Activated CD4-positive, CD25-positive, alpha-beta regulatory T cell (primary cell): ENCODE measurements at regions not wholly inside any gene's neighbourhood (a gene's known extent, or its start where the extent isn't known, plus 50 kb on each side); places are given as distances from the start of the nearest gene placed in this dataset.

Experiments used
- DNase-seq, 4 experiments: peaks; one replicate each; lab custom pipeline; 2025; lab: John Stamatoyannopoulos, UW

DNA sequence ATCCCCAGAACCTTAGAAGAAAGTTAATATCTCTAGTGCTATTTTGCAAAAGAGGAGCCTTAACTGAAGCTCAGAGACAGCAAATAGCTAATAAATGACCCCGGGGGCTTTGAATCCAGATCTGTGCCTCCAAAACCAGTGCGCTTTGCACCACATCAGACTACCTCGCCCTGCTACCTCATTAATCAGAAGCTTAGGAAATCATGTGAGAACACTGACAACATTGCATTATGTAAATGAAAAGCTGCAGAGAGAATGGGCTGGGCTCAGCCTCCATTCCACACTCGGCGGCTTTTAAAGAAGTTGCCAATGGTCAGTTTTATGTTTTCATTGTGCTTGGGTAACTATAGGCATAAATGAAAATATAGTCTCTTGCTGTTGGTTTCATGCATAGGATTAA, 54.0 kb upstream of the STMND1 start:
- DNase-seq = no peak

DNA sequence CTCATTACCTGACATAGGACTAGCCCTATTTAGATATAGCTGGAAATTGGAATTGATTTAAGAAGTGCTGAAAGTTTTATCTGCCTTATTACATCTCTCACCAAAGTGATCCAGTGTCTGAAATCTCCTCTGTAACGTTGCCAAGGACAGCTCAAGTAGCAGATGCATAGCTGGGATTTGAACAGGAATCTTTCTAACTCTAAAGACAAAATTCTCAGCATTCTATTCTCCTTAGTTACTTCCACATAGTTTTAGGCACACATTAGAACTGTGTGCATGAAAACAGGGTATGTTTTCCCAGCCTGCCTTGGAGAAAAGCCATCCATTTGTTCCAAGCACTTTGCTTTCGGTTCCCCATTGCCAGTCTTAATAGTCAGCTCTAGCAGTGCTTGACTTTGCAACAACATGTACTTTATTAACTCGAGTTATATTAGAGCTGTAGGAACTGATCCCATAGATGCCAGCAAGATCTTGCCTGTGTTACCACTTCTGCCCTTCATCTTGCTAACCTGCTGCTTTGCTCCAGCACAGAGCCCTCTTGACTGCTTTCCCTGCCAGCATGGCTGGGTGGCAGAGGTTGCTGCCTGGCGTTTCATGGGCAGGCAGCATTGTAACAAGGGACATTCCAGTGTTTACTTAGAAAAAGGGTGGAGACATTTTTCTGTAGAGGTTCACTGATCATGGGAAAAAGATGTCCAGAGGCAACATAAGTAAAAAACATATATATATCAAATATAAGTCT, 56.1 kb upstream of the STMND1 start:
- no peak for DNase-seq

DNA sequence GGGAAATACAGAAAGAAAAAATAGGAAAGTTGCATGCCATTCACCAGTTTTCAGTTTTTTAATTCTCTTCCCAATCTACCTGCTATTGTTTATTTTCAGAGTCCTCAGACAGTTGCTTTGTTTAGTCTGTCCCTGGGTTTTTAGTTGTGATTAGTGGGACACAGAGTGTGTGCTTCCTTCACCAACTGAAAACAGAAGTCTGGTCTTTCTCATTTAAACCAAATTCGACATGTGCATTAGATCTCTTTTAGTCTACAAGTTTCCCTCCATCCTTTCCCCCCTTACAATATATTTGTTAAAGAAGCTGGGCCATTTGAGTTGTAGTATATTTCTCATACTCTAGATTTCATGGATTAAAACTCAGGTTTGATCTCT, 58.7 kb upstream of the STMND1 start:
- no peak for DNase-seq

DNA sequence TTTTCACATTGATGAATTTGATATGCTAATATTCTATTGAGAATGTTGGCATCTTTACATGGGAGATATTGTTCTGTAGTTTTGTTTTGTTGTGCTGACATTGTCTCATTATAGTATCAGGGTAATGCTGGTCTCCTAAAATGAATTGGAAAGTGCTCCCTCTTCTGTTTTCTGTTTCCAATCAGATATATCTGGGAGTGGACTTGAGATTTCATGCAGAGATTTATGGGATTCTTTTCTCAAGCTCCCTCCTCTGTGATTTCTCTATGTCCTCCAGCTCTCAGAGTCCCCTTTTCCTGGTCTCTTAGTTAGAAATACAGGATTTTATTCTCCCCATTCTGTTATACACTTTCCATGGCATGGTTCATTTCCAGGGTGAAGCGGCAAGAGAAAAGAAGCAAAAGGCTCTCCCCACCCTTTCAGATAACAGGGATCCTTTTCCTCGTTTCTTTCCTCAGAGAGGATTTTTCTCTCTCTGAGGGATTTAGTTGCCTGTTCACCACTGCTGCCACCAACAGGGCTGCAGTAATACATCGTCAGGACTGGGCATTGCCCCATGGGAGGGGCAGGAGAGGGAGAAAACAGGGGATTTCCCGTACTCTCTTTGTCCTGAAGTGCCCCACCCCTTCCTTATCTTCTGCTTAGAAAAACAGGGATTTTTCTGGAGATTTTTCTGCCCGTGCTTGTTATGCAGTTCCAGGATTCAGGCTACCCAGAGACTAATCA, 59.3 kb upstream of the STMND1 start:
- no peak for DNase-seq

DNA sequence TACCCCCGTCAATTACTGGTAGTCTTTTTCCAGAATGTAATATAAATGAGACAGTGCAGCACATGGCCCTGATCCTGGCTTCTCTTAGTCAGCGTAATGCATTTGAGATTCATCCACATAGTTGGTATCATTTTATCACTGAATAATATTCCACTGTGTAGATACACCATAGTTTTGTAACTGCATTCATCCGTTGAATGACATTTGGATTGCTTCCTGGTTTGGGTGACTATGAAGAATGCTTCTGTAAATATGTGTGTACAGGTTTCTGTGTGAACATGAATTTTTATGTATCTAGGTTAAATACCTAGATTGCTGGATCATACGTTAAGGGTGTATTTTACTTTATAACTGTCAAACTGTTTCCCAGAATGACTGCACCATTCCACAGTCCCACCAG, 62.6 kb upstream of the STMND1 start:
- no peak for DNase-seq

DNA sequence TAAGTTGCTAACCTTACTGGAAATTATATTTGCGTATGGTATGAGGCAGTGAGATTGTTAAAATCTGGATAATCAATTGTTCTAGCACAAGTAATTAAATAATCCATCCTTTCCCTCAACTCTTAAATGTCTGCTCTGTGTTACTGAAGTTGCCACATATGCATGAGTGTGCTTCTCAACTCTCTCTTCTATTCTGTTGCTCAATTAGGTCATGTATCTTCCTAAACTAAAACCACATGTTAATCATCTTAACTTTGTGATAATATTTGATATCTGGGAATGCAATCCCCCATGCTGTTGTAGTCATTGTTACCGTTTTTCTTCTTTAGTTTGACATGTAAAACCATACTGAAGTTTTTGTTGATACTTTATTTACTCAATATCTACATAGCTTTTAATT, 63.5 kb upstream of the STMND1 start:
- no peak for DNase-seq

DNA sequence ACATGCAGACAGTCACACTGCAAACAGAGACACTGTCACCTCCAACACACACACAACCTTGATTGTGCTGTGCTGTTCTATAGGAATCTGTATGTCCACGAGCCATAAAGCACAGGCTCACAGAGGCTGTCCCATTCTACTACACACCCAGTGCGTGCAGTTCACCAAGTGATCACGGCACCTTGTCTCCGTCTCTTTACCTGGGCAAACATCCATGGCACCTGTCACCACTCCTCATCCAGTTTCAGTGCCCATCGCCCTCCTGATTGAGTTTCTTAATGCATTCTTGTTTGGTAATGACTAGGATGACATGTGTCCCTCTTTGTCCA, 65.8 kb upstream of the STMND1 start:
- DNase-seq = no peak

DNA sequence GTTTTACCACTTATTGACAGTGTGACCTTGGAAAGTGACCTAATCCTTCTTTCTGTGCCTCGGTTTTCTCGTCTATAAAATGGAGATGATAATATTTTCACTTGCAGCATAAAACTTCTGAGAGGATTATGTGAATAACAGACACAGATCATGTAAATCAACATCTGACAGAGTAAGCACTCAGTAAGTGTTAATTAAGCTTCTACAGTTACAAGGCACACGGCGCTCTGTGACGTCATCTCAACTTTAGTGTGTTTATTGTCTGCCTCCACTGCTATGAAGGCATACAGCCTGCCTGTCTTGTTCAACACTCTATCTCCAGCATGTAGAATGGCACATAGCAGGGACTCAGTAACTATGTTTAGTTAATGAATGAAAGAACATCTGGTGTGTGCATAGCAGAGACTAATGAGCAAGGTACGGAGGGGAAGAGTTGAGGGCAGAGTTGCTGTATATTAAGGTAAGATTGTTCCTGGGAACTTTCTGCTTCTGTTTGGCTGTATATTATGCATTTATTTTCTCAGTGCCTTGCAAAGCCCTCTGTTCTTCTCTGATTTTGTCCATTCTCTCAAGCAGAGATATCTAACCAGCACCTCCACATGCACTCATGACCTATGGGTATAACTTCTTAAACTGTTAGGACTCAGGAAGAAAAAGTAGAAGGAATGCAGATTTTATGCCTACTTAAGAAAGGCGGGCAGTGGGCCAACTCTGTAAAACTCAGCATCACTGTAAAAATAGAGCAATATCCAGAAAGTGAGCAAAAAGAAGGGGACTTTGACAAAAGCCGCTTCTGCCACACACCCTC, 66.4 kb upstream of the STMND1 start:
- no peak for DNase-seq

DNA sequence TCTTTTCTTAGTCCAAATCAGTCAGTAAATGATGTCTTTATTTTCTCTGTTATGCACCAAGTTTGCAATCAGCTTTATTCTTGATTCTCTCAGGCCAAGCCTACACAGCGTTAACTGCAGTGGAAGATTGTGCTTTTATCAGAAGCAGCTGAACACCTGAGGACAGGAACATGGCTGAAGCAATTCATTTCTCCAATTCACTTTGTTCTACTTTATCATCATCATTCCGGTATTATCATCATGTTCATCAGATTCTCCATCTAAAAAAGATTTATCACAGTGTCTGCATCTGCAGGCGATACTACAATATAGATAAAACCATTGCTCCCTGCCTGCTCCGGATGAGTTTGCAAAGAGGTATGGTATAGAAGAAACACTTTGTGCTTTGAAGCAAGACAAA, 68.1 kb upstream of the STMND1 start:
- no peak for DNase-seq

DNA sequence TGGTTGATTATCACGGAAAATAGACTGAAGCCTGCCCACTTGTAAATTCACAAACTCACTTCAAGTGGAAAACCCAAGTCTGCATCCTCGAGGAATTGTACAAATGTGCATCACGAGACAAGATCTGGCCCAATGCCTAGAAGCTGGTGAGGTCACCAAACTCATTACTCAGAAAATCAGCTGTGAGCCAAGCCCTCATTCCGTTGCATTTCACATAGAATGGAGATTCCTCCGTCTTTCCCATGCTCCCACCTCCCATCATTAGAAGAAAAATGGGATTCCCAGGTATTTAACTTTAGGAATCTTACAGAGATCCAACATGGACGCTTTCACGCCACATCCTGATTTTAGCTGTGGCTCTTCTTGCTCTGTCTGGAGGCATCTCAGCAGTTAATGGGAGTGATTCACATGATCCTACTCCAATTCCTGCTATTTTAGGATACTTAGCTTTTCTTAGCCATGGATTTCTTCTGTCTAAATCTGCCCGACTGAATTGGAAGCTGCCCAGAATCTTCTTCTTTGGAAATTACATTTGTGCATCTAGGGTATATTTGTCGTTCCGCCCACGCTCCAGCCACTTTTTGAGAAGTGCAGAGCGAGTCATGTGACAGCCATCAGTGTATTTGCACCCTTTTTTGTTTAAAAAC, 68.7 kb upstream of the STMND1 start:
- DNase-seq = no peak

DNA sequence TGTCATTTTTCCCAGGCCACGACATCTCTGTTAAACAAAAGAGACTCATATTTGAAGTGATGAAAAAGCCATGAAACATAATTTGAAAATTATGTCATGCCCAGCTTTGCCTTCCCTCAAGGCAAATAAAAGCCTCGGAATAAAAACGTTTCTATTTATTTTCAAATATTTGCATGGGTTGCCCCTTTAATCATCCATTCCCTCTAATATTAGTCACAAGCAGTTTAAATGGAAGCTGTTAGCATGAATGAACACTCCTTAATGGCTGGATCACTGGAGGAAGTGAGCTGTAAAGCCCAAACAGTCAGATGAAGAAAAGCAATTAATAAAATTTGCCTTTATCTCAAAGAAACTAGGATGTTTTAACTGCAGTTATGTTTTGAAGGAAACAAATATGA, 69.3 kb upstream of the STMND1 start:
- DNase-seq = no peak

DNA sequence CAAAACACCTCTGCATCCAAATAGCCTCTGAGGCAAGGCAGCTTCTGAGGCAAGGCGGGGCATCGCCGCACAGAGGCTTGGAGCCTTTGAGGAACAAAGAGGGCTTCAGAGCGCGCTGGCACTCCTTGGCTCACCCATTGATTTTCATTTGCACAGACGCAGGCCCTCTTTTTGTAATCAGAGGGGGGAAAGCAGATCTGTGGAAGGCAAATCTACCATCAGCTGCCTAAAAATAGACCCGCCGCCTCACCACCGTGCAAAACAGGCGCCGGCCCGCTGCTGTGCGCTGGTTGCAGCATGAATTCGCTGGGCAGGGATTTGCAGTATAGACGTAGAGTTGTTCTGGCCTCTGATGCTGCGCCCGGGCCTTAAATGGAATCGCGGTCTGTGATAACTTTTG, 69.9 kb upstream of the STMND1 start:
- DNase-seq = no peak

DNA sequence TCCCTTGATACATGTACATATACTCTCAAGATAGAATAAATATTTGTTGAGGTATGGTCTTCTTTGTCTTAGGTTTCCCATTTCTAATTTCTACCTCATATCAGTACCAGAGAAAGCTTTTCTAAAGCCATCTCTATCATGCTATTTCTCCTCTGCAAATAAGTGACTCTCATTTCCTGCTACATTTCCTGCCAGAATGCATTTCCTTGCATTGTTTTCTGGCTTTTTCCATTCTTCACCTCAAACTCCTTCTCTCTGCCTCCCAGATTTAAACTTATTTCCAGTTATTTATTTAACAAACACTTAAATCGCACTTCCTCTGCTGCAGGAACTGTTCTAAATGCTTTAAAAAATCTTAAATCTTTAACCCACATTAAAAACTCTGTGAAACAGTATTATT, 74.4 kb upstream of the STMND1 start:
- DNase-seq = no peak

DNA sequence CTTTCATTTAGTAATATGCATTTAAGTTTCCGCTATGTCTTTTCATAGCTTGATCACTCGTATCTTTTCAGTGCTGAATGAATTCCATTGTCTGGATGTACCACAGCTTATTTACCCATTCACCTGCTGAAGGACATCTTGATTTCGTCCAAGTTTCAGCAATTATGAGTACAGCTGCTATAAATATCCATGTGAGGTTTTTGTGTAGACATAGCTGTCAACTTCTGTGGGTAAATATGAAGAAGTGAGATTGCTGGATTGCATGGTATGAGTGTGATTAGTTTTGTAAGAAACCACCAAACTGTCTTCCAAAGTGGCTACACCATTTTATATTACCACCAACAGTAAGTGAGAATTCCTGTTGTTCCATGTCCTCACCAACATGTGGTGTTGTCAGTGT, 79.2 kb upstream of the STMND1 start:
- DNase-seq = no peak

DNA sequence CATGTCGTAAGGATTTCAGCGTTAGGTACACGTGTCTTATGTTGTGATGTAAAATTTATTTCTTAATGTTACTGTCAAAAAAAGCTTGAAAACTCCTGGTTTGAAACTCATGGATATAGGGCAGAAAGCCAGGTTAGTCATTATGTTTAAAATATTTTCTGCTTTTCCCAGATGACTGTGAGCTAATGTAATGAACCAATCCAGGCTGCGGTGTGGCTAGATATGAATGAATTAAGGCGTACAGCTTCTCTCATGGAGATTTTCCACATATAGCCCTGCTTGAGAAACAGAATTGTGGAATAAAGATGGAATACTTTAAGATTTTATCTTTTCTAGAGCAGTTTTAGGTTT, 80.3 kb upstream of the STMND1 start:
- no peak for DNase-seq

DNA sequence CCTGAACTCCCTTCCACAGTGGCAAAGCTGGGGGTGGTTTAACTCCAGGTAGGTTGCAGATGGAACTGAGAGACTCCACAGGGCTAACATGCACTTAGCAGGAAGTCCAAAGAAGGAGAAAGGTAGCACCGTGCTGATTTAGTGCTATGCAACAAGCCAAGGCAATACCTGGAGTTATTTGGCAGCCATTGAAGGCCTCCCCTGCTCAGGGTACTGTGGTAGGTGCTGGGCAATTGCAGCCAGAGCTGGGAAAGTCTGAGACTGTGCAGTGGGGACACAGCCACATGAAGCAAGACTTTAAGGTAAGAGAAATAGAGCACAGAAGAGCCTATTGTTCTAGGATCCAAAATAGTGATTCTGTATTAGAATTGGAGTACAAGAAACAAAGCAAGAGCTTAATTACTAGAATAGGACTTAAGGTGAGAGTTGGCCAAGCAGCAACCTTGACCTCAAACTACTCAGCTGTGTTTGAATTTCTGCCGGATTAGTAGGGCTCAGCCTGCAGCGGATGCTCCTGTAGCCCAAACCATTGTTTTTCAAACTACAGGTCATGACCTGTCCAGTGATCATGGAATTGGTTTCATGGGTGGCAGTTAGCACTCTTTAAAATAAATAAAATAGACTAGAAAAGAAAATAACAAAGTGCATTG, 80.8 kb upstream of the STMND1 start:
- no peak for DNase-seq

DNA sequence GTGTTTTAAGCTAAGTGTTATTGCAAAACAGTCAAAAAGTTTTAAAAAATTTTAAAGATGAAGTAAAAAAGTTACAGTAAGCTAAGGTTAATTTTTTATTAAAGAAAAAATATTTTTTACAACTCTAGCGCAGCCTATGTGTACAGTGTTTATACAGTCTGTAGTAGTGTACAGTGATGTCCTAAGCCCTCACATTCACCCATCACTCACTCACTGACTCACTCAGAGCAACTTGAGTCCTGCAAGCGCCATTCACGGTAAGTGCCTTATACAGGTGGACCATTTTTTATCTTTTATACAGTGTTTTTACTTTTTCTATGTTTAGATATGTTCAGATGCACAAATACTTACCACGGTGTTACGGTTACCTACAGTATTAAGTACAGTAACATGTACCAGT, 83.4 kb upstream of the STMND1 start:
- no peak for DNase-seq

DNA sequence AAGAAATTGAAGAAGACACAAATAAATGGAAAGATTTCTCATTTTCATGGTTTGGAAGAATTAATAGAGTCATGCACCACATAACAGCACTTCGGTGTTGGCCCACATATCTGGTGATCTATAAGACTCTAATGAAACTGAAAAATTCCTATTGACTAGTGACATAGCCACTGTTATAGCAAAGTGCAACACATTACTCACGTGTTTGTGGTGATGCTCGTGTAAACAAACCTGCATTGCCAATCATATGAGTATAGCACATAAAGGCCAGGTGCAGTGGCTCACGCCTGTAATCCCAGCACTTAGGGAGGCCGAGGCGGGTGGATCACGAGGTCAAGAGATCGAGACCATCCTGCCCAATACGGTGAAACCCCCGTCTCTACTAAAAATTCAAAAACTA, 84.4 kb upstream of the STMND1 start:
- no peak for DNase-seq

DNA sequence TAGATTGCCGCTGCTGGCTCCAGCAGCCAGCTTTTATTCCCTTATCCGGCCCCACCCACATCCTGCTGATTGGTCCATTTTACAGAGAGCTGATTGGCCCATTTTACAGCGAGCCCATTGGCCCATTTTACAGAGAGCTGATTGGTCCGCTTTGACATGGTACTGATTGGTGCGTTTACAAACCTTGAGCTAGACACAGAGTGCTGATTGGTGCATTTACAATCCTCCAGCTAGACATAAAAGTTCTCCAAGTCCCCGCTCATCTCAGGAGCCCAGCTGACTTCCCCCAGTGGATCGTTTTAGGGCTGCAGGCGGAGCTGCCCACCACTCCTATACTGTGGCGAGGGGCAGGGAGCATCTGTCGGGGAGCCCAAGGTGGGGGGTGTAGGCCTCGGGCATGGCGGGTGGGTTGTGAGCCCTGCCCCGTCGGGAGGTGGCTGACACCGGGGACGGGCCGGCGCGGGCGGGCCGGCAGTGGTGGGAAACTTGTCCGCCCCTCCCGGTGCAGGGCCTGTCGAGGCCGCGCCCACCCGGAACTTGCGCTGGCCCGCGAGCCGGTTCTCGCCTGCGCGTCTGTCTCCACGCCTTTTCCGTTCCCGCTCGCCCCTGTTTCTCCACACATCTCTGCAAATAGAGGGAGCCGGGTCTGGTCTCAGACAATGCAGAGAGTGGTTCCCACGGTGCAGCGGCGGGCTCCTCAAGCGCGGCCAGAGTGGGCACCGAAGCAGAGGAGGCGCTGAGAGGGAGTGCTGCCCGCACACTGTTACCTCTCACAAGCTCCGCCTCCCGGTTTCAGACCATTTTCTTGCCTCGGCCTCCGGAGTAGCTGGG, 86.1 kb upstream of the STMND1 start:
- DNase-seq = peak in 2 of 4 experiments; percentile 4 to 11

DNA sequence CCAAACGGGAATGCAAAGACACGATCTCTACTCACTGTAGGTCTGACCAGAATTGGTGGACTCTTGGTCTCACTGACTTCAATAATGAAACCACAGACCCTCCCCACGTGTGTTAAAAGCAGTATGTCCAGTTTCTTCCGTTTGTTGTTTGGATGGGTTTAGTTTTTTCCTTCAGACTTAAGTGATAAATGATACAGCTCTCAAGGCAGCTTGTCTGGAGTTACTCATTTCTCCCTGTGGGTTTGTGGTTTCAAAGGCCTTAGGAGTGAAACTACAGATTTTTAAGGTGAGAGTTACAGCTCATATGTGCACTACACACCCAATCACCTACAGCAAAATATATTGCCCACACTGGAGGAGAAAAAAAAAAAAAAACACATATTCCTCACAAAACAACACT, 86.7 kb upstream of the STMND1 start:
- no peak for DNase-seq

DNA sequence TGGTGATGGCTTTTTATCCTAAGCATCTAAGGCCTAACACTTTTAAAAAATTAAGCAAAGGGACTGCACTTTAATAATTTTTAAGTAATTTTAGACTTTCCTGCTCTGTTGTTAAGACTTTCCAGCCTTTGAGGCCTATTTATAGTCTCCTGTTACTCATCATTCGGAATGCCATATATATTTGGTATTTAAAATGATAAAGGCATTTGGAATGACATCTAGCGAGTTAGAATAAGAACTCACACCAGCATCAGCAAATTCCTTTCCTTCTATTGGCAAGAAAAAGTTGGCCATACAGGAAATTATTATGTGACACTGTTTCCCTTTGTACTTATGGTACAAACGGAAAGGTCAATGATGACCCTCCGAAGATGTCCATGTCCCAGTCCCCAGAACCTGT, 88.1 kb upstream of the STMND1 start:
- DNase-seq = no peak
